Esophagus muscularis mucosa (tissue), 4 donors: ENCODE measurements at regions not wholly inside any gene's neighbourhood (a gene's known extent, or its start where the extent isn't known, plus 50 kb on each side); places are given as distances from the start of the nearest gene placed in this dataset.
"Not testable (repeated sequence)": the region's sequence is repeated elsewhere in the genome, so short reads cannot be mapped to it uniquely, and the experiment has no call there.

ENCODE experiments used
- DNase-seq: peaks from one replicate; pipeline ENCODE4 v3.0.0-alpha.2; 2017; ENCODE audit errors: extremely low spot score
- H3K27ac ChIP-seq, 4 donors: fragments of 200-600 bp; sonication (generic); replicated peaks in 1 of 4; 1 replicate in 3 of 4; 2 replicates in 1 of 4; pipeline ENCODE4 v1.5.1; 2016 to 2019; ENCODE audit warnings: mild to moderate bottlenecking in 1 of 4
- H3K27me3 ChIP-seq, 4 donors: fragments of 200-600 bp; sonication (generic); one replicate each; pipeline versions ENCODE4 v1.5.1 to v1.6.0; 2016 to 2019
- H3K36me3 ChIP-seq, 4 donors: fragments of 200-600 bp; sonication (generic); one replicate each; pipeline ENCODE4 v1.5.1; 2016 to 2019
- H3K4me1 ChIP-seq, 4 donors: fragments of 200-600 bp; sonication (generic); one replicate each; pipeline ENCODE4 v1.5.1; 2016 to 2019
- H3K4me3 ChIP-seq, 4 donors: fragments of 200-600 bp; sonication (generic); 1 replicate in 2 of 4; 2 replicates in 2 of 4; pipeline ENCODE4 v1.5.1; 2016 to 2019; ENCODE audit warnings: mild to moderate bottlenecking in 4 of 4, moderate library complexity in 1 of 4
- H3K9me3 ChIP-seq, 4 donors: fragments of 200-600 bp; sonication (generic); 1 replicate in 3 of 4; 2 replicates in 1 of 4; pipeline ENCODE4 v1.5.1; 2016 to 2019
- WGBS: methylation state at CpG from one replicate; pipeline ENCODE4 v1.1.5; 2018; 5-methylcytosine and 5-hydroxymethylcytosine counted together
- intact Hi-C: fragments of 100-400 bp; cut with DNase I; formaldehyde crosslinking; loops from one replicate; pipeline ENCODE4 v1.15.1; 2023

DNA sequence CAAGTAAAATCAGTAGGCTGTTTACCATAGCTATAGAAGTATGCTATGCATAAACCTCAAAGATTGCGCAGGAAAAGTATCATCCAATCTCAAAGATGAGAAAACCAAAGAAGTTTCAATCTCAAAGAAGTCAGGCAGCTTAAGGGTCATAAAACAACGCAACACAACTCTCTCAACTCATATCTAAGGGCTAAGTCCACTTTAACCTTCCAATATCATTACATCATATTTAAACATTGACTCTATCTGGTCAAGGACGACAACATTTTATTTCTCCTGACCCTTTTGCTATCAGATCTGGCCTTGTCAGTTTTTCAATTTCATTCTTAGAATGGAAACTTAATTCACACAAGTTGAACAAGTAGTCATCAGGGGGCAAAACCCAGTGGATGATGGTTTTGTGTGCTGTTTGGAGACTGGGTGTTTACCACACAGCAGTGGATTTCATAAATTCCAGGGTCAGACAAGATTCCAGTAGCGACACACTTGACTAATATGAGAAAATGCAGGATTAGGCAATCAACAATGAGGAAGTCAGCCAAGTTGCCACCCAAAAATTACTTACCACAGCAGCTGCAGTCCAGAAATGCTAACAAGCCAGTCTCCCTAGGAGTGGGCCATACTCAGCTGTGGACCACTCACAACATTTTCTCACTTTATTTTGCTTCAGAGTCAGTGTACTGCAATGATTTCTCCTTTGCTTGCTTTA is 108.7 kb upstream of the NBPF26 start:
- H3K4me1 ChIP-seq, H3K27ac ChIP-seq, DNase-seq, intact Hi-C loops, H3K27me3 ChIP-seq, H3K9me3 ChIP-seq, H3K36me3 ChIP-seq, H3K4me3 ChIP-seq: not testable (repeated sequence)
- no CpG with 5 or more reads among the region's 4 CpGs for WGBS

DNA sequence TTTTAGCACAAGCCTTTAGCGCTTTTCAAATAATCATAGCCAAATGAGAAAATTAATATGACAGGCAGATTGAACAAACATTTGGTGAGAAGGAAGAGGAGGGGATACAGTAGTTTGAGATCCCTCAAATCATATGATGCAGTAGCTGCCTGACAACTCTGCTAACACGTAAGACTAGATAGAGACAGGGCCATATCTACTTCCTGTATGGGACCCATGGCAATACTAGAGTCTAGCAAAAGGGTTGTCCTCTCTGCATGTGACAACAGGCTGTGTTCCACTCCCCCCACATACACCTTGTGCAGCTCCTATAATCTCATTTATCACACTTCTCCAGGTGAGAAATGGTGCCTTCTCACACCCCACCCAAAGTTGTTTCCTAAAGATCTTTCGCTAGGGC is 106.3 kb upstream of the NBPF26 start:
- H3K4me3 ChIP-seq, H3K36me3 ChIP-seq, H3K4me1 ChIP-seq, intact Hi-C loops, H3K9me3 ChIP-seq, H3K27me3 ChIP-seq, DNase-seq, H3K27ac ChIP-seq: not testable (repeated sequence)
- WGBS = no CpG with 5 or more reads among the region's 3 CpGs

- no CpG with 5 or more reads among the region's 25 CpGs for WGBS
- DNase-seq, H3K4me3 ChIP-seq, H3K36me3 ChIP-seq, H3K9me3 ChIP-seq, H3K27ac ChIP-seq, intact Hi-C loops, H3K27me3 ChIP-seq, H3K4me1 ChIP-seq: not testable (repeated sequence)
These were observed 103.7 kb upstream of the NBPF26 start for GRCh38 chr1:120619867-120620692.

DNA sequence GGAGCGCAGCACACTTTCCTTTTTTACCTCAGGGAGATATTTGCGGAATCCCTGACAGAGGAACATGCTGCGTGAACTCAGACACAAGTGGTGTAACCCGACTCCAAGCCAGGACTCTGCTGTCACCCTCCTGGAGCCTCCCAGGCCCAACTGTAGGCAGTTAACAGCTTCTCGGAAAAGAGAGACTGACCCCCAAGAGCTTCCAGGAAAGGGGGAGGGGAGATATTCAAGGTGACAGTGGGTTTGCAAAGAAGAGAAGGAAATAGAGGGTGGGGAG is 103.1 kb upstream of the NBPF26 start:
- H3K36me3 ChIP-seq, H3K27me3 ChIP-seq, H3K9me3 ChIP-seq, H3K27ac ChIP-seq, H3K4me3 ChIP-seq, DNase-seq, intact Hi-C loops, H3K4me1 ChIP-seq: not testable (repeated sequence)
- no CpG with 5 or more reads among the region's 5 CpGs for WGBS

DNA sequence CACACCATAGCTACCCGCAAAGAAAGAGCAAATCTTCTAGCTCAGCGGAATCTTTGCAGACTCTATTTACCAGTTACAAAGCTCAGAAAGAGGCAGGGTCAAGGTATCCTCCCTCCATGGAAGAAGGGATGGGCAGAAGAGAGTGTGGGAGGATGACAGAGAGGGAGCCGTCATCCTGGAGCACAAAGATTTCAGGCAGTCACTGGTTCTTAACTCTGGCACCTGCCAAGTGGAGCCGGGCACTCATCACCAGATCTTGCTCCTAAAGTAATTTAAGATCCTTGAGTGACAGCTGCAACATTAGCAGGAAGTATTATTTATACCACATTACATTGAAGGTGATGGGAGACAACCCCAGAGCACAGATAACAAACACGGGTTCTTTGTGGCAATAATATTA is 102.5 kb upstream of the NBPF26 start:
- WGBS = no CpG with 5 or more reads among the region's 5 CpGs
- H3K9me3 ChIP-seq, intact Hi-C loops: not testable (repeated sequence)

DNA sequence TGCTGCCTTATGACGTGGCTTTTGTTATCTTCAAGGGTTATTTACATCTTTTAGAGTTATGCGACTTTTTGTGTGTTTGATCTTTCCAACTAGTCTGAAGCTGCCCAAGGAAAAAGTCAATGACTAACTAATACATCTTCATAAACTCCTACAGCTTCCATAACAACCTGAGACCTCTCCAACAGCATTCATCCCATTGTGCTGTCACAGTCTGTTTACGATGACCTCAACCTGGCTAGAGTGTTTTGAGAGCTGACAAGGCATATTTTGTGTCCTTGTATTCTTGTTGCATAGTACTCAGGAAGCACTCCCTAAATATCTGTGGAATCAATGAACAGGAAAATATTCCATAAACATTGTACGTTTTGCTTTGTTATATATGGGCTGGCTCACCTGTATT is 100.2 kb upstream of the NBPF26 start:
- H3K4me3 ChIP-seq, intact Hi-C loops, H3K27me3 ChIP-seq, DNase-seq, H3K27ac ChIP-seq, H3K4me1 ChIP-seq, H3K36me3 ChIP-seq, H3K9me3 ChIP-seq: not testable (repeated sequence)
- WGBS = no CpG with 5 or more reads among the region's 4 CpGs

More for the DNA sequence above, 102.5 kb upstream of the NBPF26 start:
- not testable (repeated sequence) for H3K27ac ChIP-seq, H3K27me3 ChIP-seq, H3K4me3 ChIP-seq, DNase-seq, H3K4me1 ChIP-seq, H3K36me3 ChIP-seq

DNA sequence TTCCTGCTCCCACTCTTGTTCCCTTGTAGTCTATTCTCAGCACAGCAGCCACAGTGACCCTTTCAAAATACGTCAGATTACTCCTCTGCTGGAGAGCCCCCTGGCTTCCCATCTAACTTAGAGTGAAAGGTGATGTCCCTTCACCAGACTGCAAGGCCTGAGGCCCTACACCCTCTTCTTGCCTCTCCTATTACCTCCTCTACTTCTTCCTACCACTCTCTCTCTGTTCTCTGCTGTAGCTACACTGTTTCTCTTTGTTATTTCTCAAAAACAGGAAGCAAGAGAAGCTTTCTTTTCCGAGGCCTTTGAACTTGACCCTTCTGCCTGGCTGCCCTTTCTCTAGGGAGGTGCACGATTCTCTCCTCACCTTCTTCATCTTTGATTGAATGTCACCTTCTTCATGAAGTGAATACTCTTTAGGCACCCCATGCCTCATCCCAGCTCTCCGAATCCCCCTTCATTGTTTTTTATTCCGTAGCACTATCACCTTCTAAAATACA is 99.1 kb upstream of the NBPF26 start:
- WGBS = 65% methylated on average over 4 of the region's 5 CpGs
- H3K4me1 ChIP-seq, DNase-seq, intact Hi-C loops, H3K4me3 ChIP-seq, H3K9me3 ChIP-seq, H3K36me3 ChIP-seq, H3K27me3 ChIP-seq, H3K27ac ChIP-seq: not testable (repeated sequence)

GRCh38 chr1:120629832-120630455 is 93.8 kb upstream of the NBPF26 start:
- H3K27ac ChIP-seq, H3K4me1 ChIP-seq, H3K27me3 ChIP-seq, H3K4me3 ChIP-seq, intact Hi-C loops, DNase-seq, H3K9me3 ChIP-seq, H3K36me3 ChIP-seq: not testable (repeated sequence)
- WGBS = no CpG with 5 or more reads among the region's 1 CpG

GRCh38 chr1:120634816-120635806 is 88.6 kb upstream of the NBPF26 start:
- DNase-seq, H3K9me3 ChIP-seq, H3K27me3 ChIP-seq, H3K36me3 ChIP-seq, intact Hi-C loops, H3K27ac ChIP-seq, H3K4me3 ChIP-seq, H3K4me1 ChIP-seq: not testable (repeated sequence)
- no CpG with 5 or more reads among the region's 5 CpGs for WGBS

- H3K4me3 ChIP-seq, H3K27ac ChIP-seq, H3K4me1 ChIP-seq, DNase-seq, H3K36me3 ChIP-seq, H3K27me3 ChIP-seq, H3K9me3 ChIP-seq, intact Hi-C loops: not testable (repeated sequence)
- 0% methylated on average over 1 of the region's 4 CpGs for WGBS
These were observed 83.3 kb upstream of the NBPF26 start for GRCh38 chr1:120640261-120641013.

- H3K9me3 ChIP-seq, H3K4me1 ChIP-seq, H3K27me3 ChIP-seq, DNase-seq, H3K4me3 ChIP-seq, H3K36me3 ChIP-seq, H3K27ac ChIP-seq, intact Hi-C loops: not testable (repeated sequence)
- no CpG with 5 or more reads among the region's 3 CpGs for WGBS
These were observed 82.8 kb upstream of the NBPF26 start for GRCh38 chr1:120641014-120641302.
